H9 (cell line): ENCODE measurements at regions not wholly inside any gene's neighbourhood (a gene's known extent, or its start where the extent isn't known, plus 50 kb on each side); places are given as distances from the start of the nearest gene placed in this dataset.

Source experiments
- DNase-seq: peaks from one replicate; pipeline ENCODE4 v3.0.0-alpha.2; 2017
- H2AFZ ChIP-seq: one replicate; pipeline ENCODE4 v1.6.1; 2013; ENCODE audit warnings: mild to moderate bottlenecking, low read length, control low read depth, moderate library complexity
- H2AK5ac ChIP-seq: 2 replicates; pipeline ENCODE4 v1.6.1; 2013; ENCODE audit warnings: low read length, control low read depth, mixed read lengths; ENCODE audit not compliant: insufficient read length
- H2BK120ac ChIP-seq: one replicate; pipeline ENCODE4 v1.6.1; 2013; ENCODE audit warnings: low read depth, mild to moderate bottlenecking, low read length, control low read depth, inconsistent platforms; ENCODE audit not compliant: poor library complexity, severe bottlenecking
- H2BK12ac ChIP-seq: 2 replicates; pipeline ENCODE4 v1.6.1; 2013; ENCODE audit warnings: low read length, control low read depth, mixed read lengths, low read depth; ENCODE audit not compliant: insufficient read length
- H2BK15ac ChIP-seq: 2 replicates; pipeline ENCODE4 v1.6.1; 2013; ENCODE audit warnings: low read depth, low read length, control low read depth
- H2BK20ac ChIP-seq: one replicate; pipeline ENCODE4 v1.6.1; 2013; ENCODE audit warnings: low read depth, mild to moderate bottlenecking, low read length, control low read depth, inconsistent platforms; ENCODE audit not compliant: poor library complexity, severe bottlenecking
- H2BK5ac ChIP-seq: 2 replicates; pipeline ENCODE4 v1.6.1; 2013; ENCODE audit warnings: low read length, control low read depth, mixed read lengths; ENCODE audit not compliant: insufficient read length
- H3K14ac ChIP-seq: 2 replicates; pipeline ENCODE4 v1.6.1; 2013; ENCODE audit warnings: low read length, control low read depth; ENCODE audit not compliant: insufficient read depth
- H3K18ac ChIP-seq: 2 replicates; pipeline ENCODE4 v1.6.1; 2013; ENCODE audit warnings: low read depth, mild to moderate bottlenecking, mixed read lengths, low read length, control low read depth; ENCODE audit not compliant: insufficient read length
- H3K23ac ChIP-seq: 2 replicates; pipeline ENCODE4 v1.6.1; 2013; ENCODE audit warnings: low read length, control low read depth, mixed read lengths, low read depth; ENCODE audit not compliant: insufficient read length
- H3K23me2 ChIP-seq: 2 replicates; pipeline ENCODE4 v1.6.1; 2013; ENCODE audit warnings: low read depth, mild to moderate bottlenecking, mixed read lengths, low read length, control low read depth; ENCODE audit not compliant: insufficient read length, poor library complexity, severe bottlenecking
- H3K27ac ChIP-seq: 2 replicates; pipeline ENCODE4 v1.5.1; 2013; ENCODE audit warnings: low read length, control low read depth, mixed read lengths, low read depth; ENCODE audit not compliant: insufficient read length
- H3K27me3 ChIP-seq: 2 replicates; pipeline ENCODE4 v1.6.1; 2013; ENCODE audit warnings: low read length, control low read depth, inconsistent platforms; ENCODE audit not compliant: insufficient read depth
- H3K4ac ChIP-seq: 2 replicates; pipeline ENCODE4 v1.6.1; 2013; ENCODE audit warnings: low read depth, mild to moderate bottlenecking, control low read depth, inconsistent platforms, low read length, moderate library complexity
- H3K4me1 ChIP-seq: 2 replicates; pipeline ENCODE4 v1.6.1; 2013; ENCODE audit warnings: low read length, control low read depth, inconsistent platforms; ENCODE audit not compliant: insufficient read depth
- H3K4me2 ChIP-seq: 2 replicates; pipeline ENCODE4 v1.6.1; 2013; ENCODE audit warnings: low read length, control low read depth, mixed read lengths; ENCODE audit not compliant: insufficient read length, insufficient read depth
- H3K56ac ChIP-seq: 2 replicates; pipeline ENCODE4 v1.6.1; 2013; ENCODE audit warnings: low read depth, mild to moderate bottlenecking, mixed read lengths, low read length, control low read depth; ENCODE audit not compliant: insufficient read length
- H3K79me1 ChIP-seq: 2 replicates; pipeline ENCODE4 v1.6.1; 2013; ENCODE audit warnings: low read depth, mild to moderate bottlenecking, moderate library complexity, low read length, control low read depth, inconsistent platforms; ENCODE audit not compliant: insufficient read depth, poor library complexity, severe bottlenecking
- H3K79me2 ChIP-seq: 2 replicates; pipeline ENCODE4 v1.6.1; 2013; ENCODE audit warnings: low read length, control low read depth, inconsistent platforms; ENCODE audit not compliant: insufficient read depth
- H3K9ac ChIP-seq: 2 replicates; pipeline ENCODE4 v1.6.1; 2013; ENCODE audit warnings: low read length, control low read depth, mixed read lengths; ENCODE audit not compliant: insufficient read length; ENCODE audit errors: extremely low read depth
- H3K9me3 ChIP-seq: one replicate; pipeline ENCODE4 v1.6.1; 2013; ENCODE audit warnings: low read depth, low read length, inconsistent platforms; ENCODE audit not compliant: control insufficient read depth
- H3T11ph ChIP-seq: one replicate; pipeline ENCODE4 v1.6.1; 2013; ENCODE audit warnings: mild to moderate bottlenecking, low read length, control low read depth, inconsistent platforms
- H4K20me1 ChIP-seq: one replicate; pipeline ENCODE4 v1.6.1; 2013; ENCODE audit not compliant: control insufficient read depth, insufficient read length, insufficient read depth
- H4K5ac ChIP-seq: 2 replicates; pipeline ENCODE4 v1.6.1; 2013; ENCODE audit warnings: low read depth, mild to moderate bottlenecking, mixed read lengths, low read length, control low read depth; ENCODE audit not compliant: insufficient read length
- H4K8ac ChIP-seq: replicated peaks from 2 replicates; pipeline ENCODE4 v1.6.1; 2013; ENCODE audit warnings: low read length, control low read depth, mixed read lengths, low read depth; ENCODE audit not compliant: insufficient read length
- H4K91ac ChIP-seq: 2 replicates; pipeline ENCODE4 v1.6.1; 2013; ENCODE audit warnings: low read depth, mild to moderate bottlenecking, moderate library complexity, mixed read lengths, low read length, control low read depth; ENCODE audit not compliant: insufficient read length
- H3K27ac Mint-ChIP-seq, 3 experiments: 2 replicates in 2 of 3; 3 replicates in 1 of 3; pipeline ENCODE4 v1.8.0; 2020 to 2021; ENCODE audit warnings: mixed read lengths in 3 of 3, mild to moderate bottlenecking in 1 of 3, moderate library complexity in 1 of 3
- H3K27me3 Mint-ChIP-seq: 2 replicates; pipeline ENCODE4 v1.8.0; 2021; ENCODE audit warnings: low read depth, mild to moderate bottlenecking, moderate library complexity, mixed read lengths
- H3K36me3 Mint-ChIP-seq, 3 experiments: 2 replicates in 2 of 3; 3 replicates in 1 of 3; pipeline ENCODE4 v1.8.0; 2020 to 2021; ENCODE audit warnings: low read depth in 3 of 3, mixed read lengths in 3 of 3; ENCODE audit not compliant: insufficient read depth in 1 of 3
- H3K4me1 Mint-ChIP-seq, 2 experiments: 2 replicates each; pipeline ENCODE4 v1.8.0; 2020; ENCODE audit warnings: mixed read lengths in 2 of 2
- H3K4me3 Mint-ChIP-seq, 2 experiments: 2 replicates in 1 of 2; 3 replicates in 1 of 2; pipeline ENCODE4 v1.8.0; 2020 to 2021; ENCODE audit warnings: mild to moderate bottlenecking in 2 of 2, mixed read lengths in 2 of 2, moderate library complexity in 1 of 2
- H3K9me3 Mint-ChIP-seq, 2 experiments: 2 replicates in 1 of 2; 3 replicates in 1 of 2; pipeline ENCODE4 v1.8.0; 2020; ENCODE audit warnings: mild to moderate bottlenecking in 2 of 2, mixed read lengths in 2 of 2, moderate library complexity in 1 of 2
- WGBS: extraction: QIAGEN DNeasy Blood & Tissue Kit; methylation state at CpG from one replicate; pipeline ENCODE4 v1.1.7; 2013; ENCODE audit warnings: missing lambda C conversion rate, low lambda C conversion rate, mixed read lengths; ENCODE audit not compliant: insufficient read length; ENCODE audit errors: extremely low coverage; 5-methylcytosine and 5-hydroxymethylcytosine counted together
- TF ChIP-seq, protein P1 (sequence below): fragments of 200-600 bp; sonication (generic); conservative IDR thresholded peaks from 3 replicates; pipeline ENCODE4 v1.8.0; 2021; ENCODE audit warnings: antibody characterized with exemption, mild to moderate bottlenecking

DNA sequence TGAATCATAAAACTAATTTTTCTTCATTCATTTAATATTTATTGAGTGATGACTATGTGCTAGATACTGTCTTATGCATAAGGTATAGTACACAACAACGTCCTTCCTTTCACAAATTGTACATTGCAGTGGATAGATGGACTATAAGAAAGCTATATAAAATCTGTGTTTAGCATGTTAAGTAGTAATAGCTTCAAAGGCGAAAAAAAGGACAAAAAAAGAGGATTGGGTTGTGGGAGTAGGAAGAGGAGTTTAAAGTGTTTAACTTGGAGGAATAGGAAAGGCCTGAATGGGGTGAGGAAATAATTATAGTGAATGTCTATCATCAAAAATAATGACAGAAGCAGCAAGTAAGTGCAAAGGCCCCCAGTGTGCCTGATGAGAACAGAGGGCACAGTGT, 565.4 kb upstream of the LUZP2 start:
- Histone ChIP-seq H3K27ac (no peak overlapping the region), H3K9ac (no peak overlapping the region), H4K91ac (no peak overlapping the region), H3K4me2 (no peak overlapping the region), H4K5ac (no peak overlapping the region), H4K20me1 (no peaks in the 10 kb centered on the region), H2AK5ac (no peak overlapping the region), H3K27me3 (no peaks in the 10 kb centered on the region), H3K4ac (no peak overlapping the region), H2BK20ac (no peak overlapping the region), H3K79me2 (no peaks in the 10 kb centered on the region), H3K14ac (no peak overlapping the region), H2BK12ac (no peak overlapping the region), H2BK5ac (no peak overlapping the region), H4K8ac (no peak overlapping the region), H3K18ac (no peak overlapping the region), H3K79me1 (no peaks in the 10 kb centered on the region), H2AFZ (no peak overlapping the region), H3T11ph (no peak overlapping the region), H2BK120ac (no peak overlapping the region), H2BK15ac (no peak overlapping the region), H3K4me1 (no peaks in the 10 kb centered on the region), H3K23me2 (no peaks in the 10 kb centered on the region), H3K23ac (no peak overlapping the region), H3K9me3 (no peaks in the 10 kb centered on the region), H3K56ac (no peak overlapping the region)
- no peak overlapping the region for H3K4me3 Mint-ChIP-seq
- WGBS, result 100% methylated on average over 1 of the region's 2 CpGs
- peaks cover 0 to 13% (median 5%) of the 10 kb centered on the region in 3 experiments; a peak in 2 of 7 replicates for H3K36me3 Mint-ChIP-seq
- peaks cover 3 to 7% of the 10 kb centered on the region in 2 experiments for H3K9me3 Mint-ChIP-seq
- no peaks in the 10 kb centered on the region for H3K4me1 Mint-ChIP-seq
- no peaks in the 10 kb centered on the region for H3K27me3 Mint-ChIP-seq
- DNase-seq, result no peak
- TF ChIP-seq, protein P1, sequence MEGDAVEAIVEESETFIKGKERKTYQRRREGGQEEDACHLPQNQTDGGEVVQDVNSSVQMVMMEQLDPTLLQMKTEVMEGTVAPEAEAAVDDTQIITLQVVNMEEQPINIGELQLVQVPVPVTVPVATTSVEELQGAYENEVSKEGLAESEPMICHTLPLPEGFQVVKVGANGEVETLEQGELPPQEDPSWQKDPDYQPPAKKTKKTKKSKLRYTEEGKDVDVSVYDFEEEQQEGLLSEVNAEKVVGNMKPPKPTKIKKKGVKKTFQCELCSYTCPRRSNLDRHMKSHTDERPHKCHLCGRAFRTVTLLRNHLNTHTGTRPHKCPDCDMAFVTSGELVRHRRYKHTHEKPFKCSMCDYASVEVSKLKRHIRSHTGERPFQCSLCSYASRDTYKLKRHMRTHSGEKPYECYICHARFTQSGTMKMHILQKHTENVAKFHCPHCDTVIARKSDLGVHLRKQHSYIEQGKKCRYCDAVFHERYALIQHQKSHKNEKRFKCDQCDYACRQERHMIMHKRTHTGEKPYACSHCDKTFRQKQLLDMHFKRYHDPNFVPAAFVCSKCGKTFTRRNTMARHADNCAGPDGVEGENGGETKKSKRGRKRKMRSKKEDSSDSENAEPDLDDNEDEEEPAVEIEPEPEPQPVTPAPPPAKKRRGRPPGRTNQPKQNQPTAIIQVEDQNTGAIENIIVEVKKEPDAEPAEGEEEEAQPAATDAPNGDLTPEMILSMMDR, result no peak
- H3K27ac Mint-ChIP-seq, result no peak overlapping the region
